A549 (cell line): ENCODE measurements at regions not wholly inside any gene's neighbourhood (a gene's known extent, or its start where the extent isn't known, plus 50 kb on each side); places are given as distances from the start of the nearest gene placed in this dataset.

Experiments
- ATAC-seq, 2 experiments: fragments of 200-7000 bp in 1 of 2; fragments of >200 bp in 1 of 2; cut with Nextera tagmentation in 1 of 2; cut with Tn5 transposase in 1 of 2; 3 replicates each; pipeline versions ENCODE4 v1.8.0 to v1.9.1; 2018 to 2020; ENCODE audit warnings: mild to moderate bottlenecking in 1 of 2, moderate library complexity in 1 of 2
- CTCF ChIA-PET: fragments of 300-600 bp; sonication (Branson Sonifier 250); formaldehyde crosslinking; extraction: SDS; loops from one replicate; lab custom pipeline; 2021; ENCODE audit warnings: antibody characterized with exemption, inconsistent platforms; lab: Yijun Ruan, JAX
- POLR2A ChIA-PET: fragments of 350-600 bp; formaldehyde crosslinking; extraction: SDS; loops from one replicate; lab custom pipeline; 2021; ENCODE audit warnings: antibody characterized with exemption, inconsistent platforms; lab: Yijun Ruan, JAX
- DNase-seq, 2 experiments: peaks; one replicate each; pipeline versions ENCODE4 v3.0.0 to v3.0.0-alpha.2; 2011 to 2016; ENCODE audit warnings: low read depth in 1 of 2, low spot score in 1 of 2
- FAIRE-seq: peaks from 2 replicates; lab custom pipeline; 2011; peaks lifted over from hg19 to GRCh38; lab: Jason Lieb, UNC
- H3K27ac ChIP-seq, 2 experiments: fragments of >200 bp; sonication (Bioruptor Twin); formaldehyde crosslinking; 3 replicates each; pipeline ENCODE4 v1.5.1; 2016 to 2017
- H3K4me1 ChIP-seq: fragments of >200 bp; sonication (Bioruptor Twin); formaldehyde crosslinking; 3 replicates; pipeline ENCODE4 v1.6.1; 2016
- H3K4me2 ChIP-seq: fragments of >200 bp; sonication (Bioruptor Twin); formaldehyde crosslinking; 3 replicates; pipeline ENCODE4 v1.6.1; 2016
- H3K4me3 ChIP-seq: fragments of >200 bp; sonication (Bioruptor Twin); formaldehyde crosslinking; 3 replicates; pipeline ENCODE4 v1.5.1; 2016
- H3K9me3 ChIP-seq: fragments of >200 bp; sonication (Bioruptor Twin); formaldehyde crosslinking; 3 replicates; pipeline ENCODE4 v1.6.1; 2016
- CEBPB ChIP-seq, 2 experiments: fragments of >200 bp in 1 of 2; sonication (Bioruptor Twin) in 1 of 2; formaldehyde crosslinking in 1 of 2; IDR thresholded peaks; 2 replicates each; pipeline ENCODE4 v1.6.1; 2012 to 2016
- CHD4 ChIP-seq: fragments of 200-600 bp; sonication (generic); IDR thresholded peaks from 2 replicates; pipeline ENCODE4 v1.6.1; 2016; ENCODE audit warnings: antibody characterized with exemption, mild to moderate bottlenecking, borderline replicate concordance
- EP300 ChIP-seq, 2 experiments: fragments of >200 bp; sonication (Bioruptor Twin); formaldehyde crosslinking; IDR thresholded peaks; 2 replicates in 1 of 2; 3 replicates in 1 of 2; pipeline ENCODE4 v1.6.1; 2016 to 2017
- FOSB ChIP-seq: fragments of 250-450 bp; sonication (Bioruptor Pico); IDR thresholded peaks from 2 replicates; pipeline ENCODE4 v1.5.0; 2020; ENCODE audit warnings: mild to moderate bottlenecking, moderate library complexity
- FOSL2 ChIP-seq, 2 experiments: fragments of 450-650 bp in 1 of 2; fragments of >200 bp in 1 of 2; sonication (Bioruptor Twin) in 1 of 2; formaldehyde crosslinking; IDR thresholded peaks; 2 replicates each; pipeline versions ENCODE4 v1.5.0 to v1.6.1; 2016 to 2020; ENCODE audit warnings: mild to moderate bottlenecking in 1 of 2, moderate library complexity in 1 of 2
- FOXS1 ChIP-seq: fragments of 250-450 bp; sonication (Bioruptor Pico); IDR thresholded peaks from 2 replicates; pipeline ENCODE4 v1.5.0; 2020; ENCODE audit warnings: mild to moderate bottlenecking, moderate library complexity
- JUNB ChIP-seq: fragments of >200 bp; sonication (Bioruptor Twin); formaldehyde crosslinking; IDR thresholded peaks from 2 replicates; pipeline ENCODE4 v1.6.1; 2016
- MAFK ChIP-seq: fragments of 450-650 bp; IDR thresholded peaks from 2 replicates; pipeline ENCODE4 v1.6.1; 2014; ENCODE audit not compliant: partially characterized antibody
- NFE2L2 ChIP-seq: fragments of 150-350 bp; conservative IDR thresholded peaks from 2 replicates; pipeline ENCODE4 v1.6.1; 2014; ENCODE audit warnings: low read length
- RARB ChIP-seq: fragments of 250-450 bp; sonication (Bioruptor Pico); IDR thresholded peaks from 2 replicates; pipeline ENCODE4 v1.8.0; 2021; ENCODE audit warnings: mild to moderate bottlenecking, moderate library complexity
- RCOR1 ChIP-seq: fragments of 150-350 bp; IDR thresholded peaks from 2 replicates; pipeline ENCODE4 v1.6.1; 2014; ENCODE audit warnings: antibody characterized with exemption, low read length, low read depth
- RFX5 ChIP-seq: fragments of 450-650 bp; IDR thresholded peaks from 2 replicates; pipeline ENCODE4 v1.7.1; 2014; ENCODE audit warnings: antibody characterized with exemption, mild to moderate bottlenecking, moderate library complexity
- RNF2 ChIP-seq: fragments of 200-600 bp; sonication (generic); IDR thresholded peaks from 2 replicates; pipeline ENCODE4 v1.6.1; 2016; ENCODE audit warnings: low read depth, mild to moderate bottlenecking, antibody characterized with exemption, moderate library complexity, borderline replicate concordance
- TFCP2L1 ChIP-seq: fragments of 250-450 bp; sonication (Bioruptor Pico); IDR thresholded peaks from 2 replicates; pipeline ENCODE4 v1.5.0; 2021; ENCODE audit warnings: mild to moderate bottlenecking
- ZSCAN20 ChIP-seq: fragments of 250-450 bp; sonication (Bioruptor Pico); IDR thresholded peaks from 2 replicates; pipeline ENCODE4 v1.8.0; 2022; ENCODE audit warnings: mild to moderate bottlenecking, moderate library complexity
- WGBS: methylation state at CpG from one replicate; pipeline ENCODE4 v1.1.6; 2017; ENCODE audit errors: missing lambda C conversion rate; 5-methylcytosine and 5-hydroxymethylcytosine counted together
- TF ChIP-seq, protein P1 (sequence below): fragments of >200 bp; sonication (Bioruptor Twin); formaldehyde crosslinking; IDR thresholded peaks from 3 replicates; pipeline ENCODE4 v1.5.1; 2016
- TF ChIP-seq, protein P2 (sequence below): fragments of 250-450 bp; sonication (Bioruptor Pico); IDR thresholded peaks from 2 replicates; pipeline ENCODE4 v1.5.0; 2021; ENCODE audit warnings: mild to moderate bottlenecking, moderate library complexity, borderline replicate concordance

DNA sequence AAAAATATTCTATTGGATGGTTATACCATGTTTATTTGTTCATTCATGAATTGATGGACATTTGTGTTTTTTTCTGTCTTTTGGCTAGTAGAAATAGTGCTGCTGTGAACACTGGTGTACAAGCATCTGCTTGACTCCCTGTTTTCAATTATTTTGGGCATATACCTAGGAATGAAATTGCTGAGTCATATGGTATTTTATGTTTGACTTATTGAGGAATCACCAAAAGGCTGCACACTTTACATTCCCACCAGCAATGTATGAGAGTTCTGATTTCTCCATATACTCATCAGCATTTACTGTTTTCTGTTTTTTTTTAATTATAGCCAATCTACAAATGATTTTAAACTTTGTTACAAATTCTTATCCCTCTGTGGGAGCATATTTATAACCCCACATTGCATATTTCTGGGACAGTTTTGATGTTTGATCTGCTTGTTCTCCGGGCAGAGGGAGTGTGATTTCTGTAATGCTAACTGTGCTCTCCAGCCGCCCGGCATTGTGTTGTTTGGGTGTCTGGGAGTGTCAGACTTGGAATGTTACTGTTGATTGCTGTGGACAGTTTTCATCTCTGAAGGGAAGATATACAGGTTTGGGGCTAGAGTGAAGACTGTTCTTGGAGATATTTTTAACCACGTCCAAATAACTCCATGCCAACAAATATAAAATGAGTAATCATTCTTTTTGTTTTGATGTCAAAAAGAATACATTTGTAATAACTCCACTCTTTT lies 60.5 kb upstream of the PGRMC2 start:
- Histone ChIP-seq H3K4me3 (no peak overlapping the region), H3K27ac (peak overlapping the region; percentile 90 to 97), H3K4me1 (peaks cover 61% of the 10 kb centered on the region), H3K4me2 (peak overlapping the region; percentile 74), H3K9me3 (peaks cover 6% of the 10 kb centered on the region; the same call in 1 of the 3 replicates)
- DNase-seq (peak in 1 of 2 experiments; percentile 61), FAIRE-seq (no peak), ATAC-seq (peak; percentile 49 to 81; a peak in 4 of 6 replicates)
- 0% methylated on average over 4 of the region's 4 CpGs for WGBS
- ChIA-PET POLR2A (interaction anchor here (0.7 to 1.2 kb wide), 2 partner anchors 26 to 61 kb away, joined by 3 read pairs; partner anchors contain the start of gene PGRMC2), CTCF (no interaction called here)
- TF ChIP-seq FOSL2 (IDR thresholded peaks at IDR 0.05) (no peak), FOSL2 (CRISPR knock-in tag; IDR thresholded peaks at IDR 0.05) (peak; percentile 46), ZSCAN20 (0 out of 2 replicates have a peak, but pooled peaks have one; percentile 29), RCOR1 (no peak), EP300 (IDR thresholded peaks at IDR 0.05) (0 out of 5 replicates have a peak, but pooled peaks of 1 of the 2 experiments have one; percentile 23), MAFK (peak; percentile 99), NFE2L2 (peak; percentile 94)
- TF ChIP-seq, protein P1, sequence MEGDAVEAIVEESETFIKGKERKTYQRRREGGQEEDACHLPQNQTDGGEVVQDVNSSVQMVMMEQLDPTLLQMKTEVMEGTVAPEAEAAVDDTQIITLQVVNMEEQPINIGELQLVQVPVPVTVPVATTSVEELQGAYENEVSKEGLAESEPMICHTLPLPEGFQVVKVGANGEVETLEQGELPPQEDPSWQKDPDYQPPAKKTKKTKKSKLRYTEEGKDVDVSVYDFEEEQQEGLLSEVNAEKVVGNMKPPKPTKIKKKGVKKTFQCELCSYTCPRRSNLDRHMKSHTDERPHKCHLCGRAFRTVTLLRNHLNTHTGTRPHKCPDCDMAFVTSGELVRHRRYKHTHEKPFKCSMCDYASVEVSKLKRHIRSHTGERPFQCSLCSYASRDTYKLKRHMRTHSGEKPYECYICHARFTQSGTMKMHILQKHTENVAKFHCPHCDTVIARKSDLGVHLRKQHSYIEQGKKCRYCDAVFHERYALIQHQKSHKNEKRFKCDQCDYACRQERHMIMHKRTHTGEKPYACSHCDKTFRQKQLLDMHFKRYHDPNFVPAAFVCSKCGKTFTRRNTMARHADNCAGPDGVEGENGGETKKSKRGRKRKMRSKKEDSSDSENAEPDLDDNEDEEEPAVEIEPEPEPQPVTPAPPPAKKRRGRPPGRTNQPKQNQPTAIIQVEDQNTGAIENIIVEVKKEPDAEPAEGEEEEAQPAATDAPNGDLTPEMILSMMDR = no peak

DNA sequence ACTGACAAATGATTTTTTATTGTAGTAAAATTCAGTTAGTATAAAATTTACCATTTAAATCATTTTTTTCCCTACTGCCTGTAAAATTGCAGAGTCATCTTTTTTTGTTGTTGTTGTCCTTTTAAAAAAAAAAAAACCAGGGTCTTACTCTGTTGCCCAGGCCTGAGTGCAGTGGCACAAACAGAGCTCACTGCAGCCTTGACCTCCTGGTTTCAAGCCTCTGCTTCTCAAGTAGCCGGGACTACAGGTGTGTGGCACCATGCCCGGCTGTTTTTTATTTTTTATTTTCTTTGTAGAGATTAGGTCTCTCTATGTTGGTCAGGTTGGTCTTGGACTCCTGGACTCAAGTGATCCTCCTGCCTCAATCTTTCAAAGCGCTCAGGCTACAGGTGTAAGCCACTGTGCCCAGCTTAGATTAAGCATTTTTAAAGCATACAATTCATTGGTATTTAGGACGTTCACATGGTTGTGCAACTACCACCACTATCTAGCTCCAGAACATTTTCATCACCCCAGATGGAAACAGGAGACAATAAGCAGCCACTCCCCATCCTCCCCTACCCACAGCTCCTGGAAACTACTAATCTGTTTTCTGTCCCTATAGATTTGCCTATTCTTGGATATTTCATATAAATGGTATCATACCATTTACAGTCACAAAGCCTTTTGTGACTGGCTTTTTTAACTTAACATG lies 59.7 kb upstream of the PGRMC2 start:
- CTCF ChIA-PET = no interaction called here
- peak overlapping the region; percentile 74 for H3K4me2 ChIP-seq

DNA sequence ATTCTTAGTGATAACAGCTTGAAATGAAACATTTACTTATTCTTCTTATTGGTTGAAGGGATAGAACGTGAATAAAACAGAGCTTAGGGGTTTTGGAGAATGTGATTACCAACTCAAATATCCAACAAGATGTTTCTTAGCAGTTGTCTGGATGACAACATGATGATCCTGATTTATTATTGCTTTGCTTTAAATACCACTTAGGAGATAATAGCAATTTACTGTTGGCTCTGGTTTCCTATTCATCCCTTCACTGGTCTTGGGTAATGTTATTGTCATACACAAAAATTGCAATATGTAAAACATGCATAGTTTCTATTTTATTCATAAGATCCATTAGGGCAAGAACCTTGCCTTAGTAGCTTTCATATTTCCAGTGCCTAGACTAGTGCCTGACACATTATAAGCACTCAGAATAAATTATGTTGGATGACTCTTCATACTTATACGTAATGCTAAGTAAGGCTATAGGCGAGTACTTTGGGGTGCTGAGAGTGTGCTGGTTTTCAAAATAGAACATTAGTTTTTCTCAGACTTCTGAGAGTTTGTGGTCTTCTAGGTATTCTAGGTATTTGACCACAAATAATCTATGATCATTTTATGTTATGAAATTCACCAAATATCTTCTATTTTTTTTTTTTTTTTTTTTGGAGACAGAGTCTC lies 58.6 kb upstream of the PGRMC2 start:
- WGBS = 92% methylated on average over 3 of the region's 3 CpGs
- Histone ChIP-seq H3K9me3 (peaks cover 6% of the 10 kb centered on the region; the same call in 1 of the 3 replicates), H3K27ac (peak overlapping the region; percentile 90 to 97; a peak in 5 of 6 replicates), H3K4me3 (no peak overlapping the region), H3K4me1 (peaks cover 46% of the 10 kb centered on the region), H3K4me2 (no peak overlapping the region)
- no peak for FAIRE-seq
- no peak for TF ChIP-seq ZSCAN20
- no peak for TF ChIP-seq NFE2L2
- TF ChIP-seq RNF2 = no peak
- TF ChIP-seq RFX5 = no peak
- no peak for DNase-seq
- CTCF ChIA-PET = interaction anchor here (0.8 kb wide), 1 partner anchor 26 kb away, joined by 3 read pairs; no protein-coding TSS in a partner anchor
- POLR2A ChIA-PET = no interaction called here
- ATAC-seq = no peak

More for the DNA sequence above, 59.7 kb upstream of the PGRMC2 start:
- FAIRE-seq (no peak), DNase-seq (peak in 1 of 2 experiments; percentile 60), ATAC-seq (peak; percentile 47 to 61; a peak in 4 of 6 replicates)
- Histone ChIP-seq H3K4me1 (peaks cover 54% of the 10 kb centered on the region), H3K27ac (peak overlapping the region; percentile 90 to 97), H3K9me3 (peaks cover 6% of the 10 kb centered on the region; the same call in 1 of the 3 replicates), H3K4me3 (no peak overlapping the region)
- TF ChIP-seq, protein P2, sequence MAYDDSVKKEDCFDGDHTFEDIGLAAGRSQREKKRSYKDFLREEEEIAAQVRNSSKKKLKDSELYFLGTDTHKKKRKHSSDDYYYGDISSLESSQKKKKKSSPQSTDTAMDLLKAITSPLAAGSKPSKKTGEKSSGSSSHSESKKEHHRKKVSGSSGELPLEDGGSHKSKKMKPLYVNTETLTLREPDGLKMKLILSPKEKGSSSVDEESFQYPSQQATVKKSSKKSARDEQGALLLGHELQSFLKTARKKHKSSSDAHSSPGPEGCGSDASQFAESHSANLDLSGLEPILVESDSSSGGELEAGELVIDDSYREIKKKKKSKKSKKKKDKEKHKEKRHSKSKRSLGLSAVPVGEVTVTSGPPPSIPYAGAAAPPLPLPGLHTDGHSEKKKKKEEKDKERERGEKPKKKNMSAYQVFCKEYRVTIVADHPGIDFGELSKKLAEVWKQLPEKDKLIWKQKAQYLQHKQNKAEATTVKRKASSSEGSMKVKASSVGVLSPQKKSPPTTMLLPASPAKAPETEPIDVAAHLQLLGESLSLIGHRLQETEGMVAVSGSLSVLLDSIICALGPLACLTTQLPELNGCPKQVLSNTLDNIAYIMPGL (CRISPR knock-in tag) = no peak
- TF ChIP-seq CHD4 (no peak), MAFK (peak; percentile 95), FOXS1 (CRISPR knock-in tag) (no peak), RARB (CRISPR knock-in tag) (no peak), EP300 (IDR thresholded peaks at IDR 0.05) (no peak), FOSB (CRISPR knock-in tag) (no peak), TFCP2L1 (CRISPR knock-in tag) (no peak), CEBPB (IDR thresholded peaks at IDR 0.05) (peak; percentile 49 to 70; a peak in 3 of 4 replicates), JUNB (no peak)
- POLR2A ChIA-PET = interaction anchor here (0.7 to 1.2 kb wide), 2 partner anchors 25 to 60 kb away, joined by 3 read pairs; partner anchors contain the start of gene PGRMC2
- WGBS = 51% methylated on average over 4 of the region's 4 CpGs
